Neural cell (in vitro differentiated cells): ENCODE measurements at regions not wholly inside any gene's neighbourhood (a gene's known extent, or its start where the extent isn't known, plus 50 kb on each side); places are given as distances from the start of the nearest gene placed in this dataset.

Source experiments
- H2AFZ ChIP-seq: fragments of 200-600, 300-800 bp; sonication (generic), shearing (Covaris generic); 2 replicates; pipeline ENCODE4 v1.6.0; 2014; ENCODE audit warnings: low read depth, mild to moderate bottlenecking, antibody characterized with exemption, low read length, moderate library complexity
- H3F3A ChIP-seq: fragments of 200-600 bp; shearing (Covaris generic); 2 replicates; pipeline ENCODE4 v1.6.1; 2016; ENCODE audit warnings: mild to moderate bottlenecking, moderate library complexity, mixed read lengths, antibody characterized with exemption, low read length; ENCODE audit not compliant: insufficient read depth, poor library complexity, severe bottlenecking
- H3K27ac ChIP-seq: fragments of 200-600, 300-800 bp; sonication (generic), shearing (Covaris generic); 2 replicates; pipeline ENCODE4 v1.5.1; 2014; ENCODE audit warnings: mild to moderate bottlenecking, low read length, moderate library complexity
- H3K27me3 ChIP-seq: fragments of 300-800, 200-600 bp; sonication (generic), shearing (Covaris generic); 2 replicates; pipeline ENCODE4 v1.6.0; 2014; ENCODE audit warnings: mild to moderate bottlenecking, low read depth, low read length, moderate library complexity; ENCODE audit not compliant: insufficient read depth
- H3K36me3 ChIP-seq: fragments of 300-800, 200-600 bp; sonication (generic), shearing (Covaris generic); 2 replicates; pipeline ENCODE4 v1.5.1; 2014; ENCODE audit warnings: mild to moderate bottlenecking, antibody characterized with exemption, low read length, moderate library complexity; ENCODE audit not compliant: insufficient read depth
- H3K4me2 ChIP-seq: fragments of 300-800, 200-600 bp; sonication (generic), shearing (Covaris generic); 2 replicates; pipeline ENCODE4 v1.6.0; 2014; ENCODE audit warnings: mild to moderate bottlenecking, low read length
- H3K4me3 ChIP-seq: fragments of 300-800, 200-600 bp; sonication (generic), shearing (Covaris generic); 2 replicates; pipeline ENCODE4 v1.5.1; 2014; ENCODE audit warnings: mild to moderate bottlenecking, low read length, moderate library complexity
- H3K79me2 ChIP-seq: fragments of 200-600 bp; shearing (Covaris generic); replicated peaks from 2 replicates; pipeline ENCODE4 v1.6.0; 2014; ENCODE audit warnings: mild to moderate bottlenecking, low read length, moderate library complexity; ENCODE audit not compliant: insufficient read depth
- H3K9ac ChIP-seq: fragments of 300-800, 200-600 bp; sonication (generic), shearing (Covaris generic); 2 replicates; pipeline ENCODE4 v1.6.1; 2016; ENCODE audit warnings: mild to moderate bottlenecking, low read length, mixed read lengths
- H3K9me2 ChIP-seq: fragments of 200-600 bp; shearing (Covaris generic); 2 replicates; pipeline ENCODE4 v1.6.1; 2016; ENCODE audit warnings: mild to moderate bottlenecking, low read length, mixed read lengths; ENCODE audit not compliant: insufficient read depth
- H3K9me3 ChIP-seq: fragments of 200-600, 300-800 bp; sonication (generic), shearing (Covaris generic); 2 replicates; pipeline ENCODE4 v1.6.1; 2016; ENCODE audit warnings: mild to moderate bottlenecking, mixed run types, low read length, moderate library complexity, mixed read lengths
- H4K20me1 ChIP-seq: fragments of 200-600 bp; shearing (Covaris generic); 2 replicates; pipeline ENCODE4 v1.6.1; 2016; ENCODE audit warnings: mild to moderate bottlenecking, mixed run types; ENCODE audit not compliant: insufficient read depth
- CTCF ChIP-seq: fragments of 450-650 bp; IDR thresholded peaks from 2 replicates; pipeline ENCODE4 v1.5.1; 2014; ENCODE audit warnings: antibody characterized with exemption, mild to moderate bottlenecking, moderate library complexity; ENCODE audit not compliant: poor library complexity, severe bottlenecking
- EP300 ChIP-seq: fragments of 450-650 bp; conservative IDR thresholded peaks from 2 replicates; pipeline ENCODE4 v1.6.1; 2014; ENCODE audit warnings: antibody characterized with exemption, mild to moderate bottlenecking, moderate library complexity; ENCODE audit not compliant: poor library complexity, severe bottlenecking
- EZH2 ChIP-seq: fragments of 200-600, 300-800 bp; shearing (Covaris generic), sonication (generic); IDR thresholded peaks from 2 replicates; pipeline ENCODE4 v1.6.1; 2014; ENCODE audit warnings: antibody characterized with exemption, low read length, borderline replicate concordance, mild to moderate bottlenecking; ENCODE audit not compliant: insufficient read depth, poor library complexity, severe bottlenecking
- MXI1 ChIP-seq: fragments of 450-650 bp; conservative IDR thresholded peaks from 2 replicates; pipeline ENCODE4 v1.6.1; 2014; ENCODE audit warnings: antibody characterized with exemption, mild to moderate bottlenecking; ENCODE audit not compliant: poor library complexity, severe bottlenecking
- POLR2AphosphoS5 ChIP-seq: IDR thresholded peaks from 2 replicates; pipeline ENCODE4 v1.6.1; 2012
- RAD21 ChIP-seq: fragments of 450-650 bp; conservative IDR thresholded peaks from 2 replicates; pipeline ENCODE4 v1.6.1; 2014; ENCODE audit warnings: antibody characterized with exemption, mild to moderate bottlenecking, moderate library complexity
- REST ChIP-seq: IDR thresholded peaks from 2 replicates; pipeline ENCODE4 v1.6.1; 2012; ENCODE audit warnings: borderline replicate concordance
- SMC3 ChIP-seq: fragments of 450-650 bp; conservative IDR thresholded peaks from 2 replicates; pipeline ENCODE4 v1.6.1; 2014; ENCODE audit warnings: antibody characterized with exemption, mild to moderate bottlenecking, moderate library complexity; ENCODE audit not compliant: poor library complexity
- TAF1 ChIP-seq: IDR thresholded peaks from 2 replicates; pipeline ENCODE4 v1.6.1; 2012; ENCODE audit warnings: low read depth

- no peak overlapping the region for H3K4me3 ChIP-seq
- no peaks in the 10 kb centered on the region for H3K79me2 ChIP-seq
- no peaks in the 10 kb centered on the region for H4K20me1 ChIP-seq
- H2AFZ ChIP-seq: no peak overlapping the region
- H3F3A ChIP-seq: no peaks in the 10 kb centered on the region
- no peak overlapping the region for H3K27ac ChIP-seq
- H3K9me2 ChIP-seq: no peaks in the 10 kb centered on the region
- no peaks in the 10 kb centered on the region for H3K9me3 ChIP-seq
- TF ChIP-seq SMC3 (no peak), TAF1 (no peak), EZH2 (no peak), EP300 (no peak), RAD21 (no peak), REST (no peak), POLR2AphosphoS5 (no peak), MXI1 (no peak), CTCF (no peak)
- no peak overlapping the region for H3K9ac ChIP-seq
- no peaks in the 10 kb centered on the region for H3K27me3 ChIP-seq
- H3K36me3 ChIP-seq: no peaks in the 10 kb centered on the region
- H3K4me2 ChIP-seq: no peak overlapping the region
Measured at GRCh38 chr4:166198041-166198440, 325.0 kb downstream of the TLL1 start.

GRCh38 chr4:166198516-166199310, 325.7 kb downstream of the TLL1 start:
- no peak overlapping the region for H2AFZ ChIP-seq
- H3K9ac ChIP-seq: no peak overlapping the region
- no peak overlapping the region for H3K27ac ChIP-seq
- H4K20me1 ChIP-seq: no peaks in the 10 kb centered on the region
- TF ChIP-seq MXI1 (no peak), REST (no peak), EZH2 (no peak), EP300 (no peak), CTCF (no peak), POLR2AphosphoS5 (no peak), RAD21 (no peak), SMC3 (no peak), TAF1 (no peak)
- no peaks in the 10 kb centered on the region for H3K36me3 ChIP-seq
- H3F3A ChIP-seq: no peaks in the 10 kb centered on the region
- H3K79me2 ChIP-seq: no peaks in the 10 kb centered on the region
- no peaks in the 10 kb centered on the region for H3K27me3 ChIP-seq
- H3K9me2 ChIP-seq: no peaks in the 10 kb centered on the region
- H3K4me2 ChIP-seq: no peak overlapping the region
- no peak overlapping the region for H3K4me3 ChIP-seq
- H3K9me3 ChIP-seq: no peaks in the 10 kb centered on the region
